ENCODE measurements at regions not wholly inside any gene's neighbourhood (a gene's known extent, or its start where the extent isn't known, plus 50 kb on each side); places are given as distances from the start of the nearest gene placed in this dataset.

- DNase-seq (ENCODE audit: low read depth in 3 of 3): no peak
These were observed 144.9 kb downstream of the SH3BGRL2 start for GRCh38 chr6:79776076-79776475.

- DNase-seq (ENCODE audit: low read depth in 3 of 3): no peak
These were observed 144.1 kb downstream of the SH3BGRL2 start for GRCh38 chr6:79775222-79775621.

GRCh38 chr6:79764747-79765146, 133.6 kb downstream of the SH3BGRL2 start:
- DNase-seq (ENCODE audit: low read depth in 3 of 3): no peak

- DNase-seq (ENCODE audit: low read depth in 3 of 3): no peak
These were observed 132.2 kb downstream of the SH3BGRL2 start for GRCh38 chr6:79763301-79763700.

- DNase-seq (ENCODE audit: low read depth in 3 of 3): no peak
These were observed 131.2 kb downstream of the SH3BGRL2 start for GRCh38 chr6:79762370-79762769.

- no peak for DNase-seq (ENCODE audit: low read depth in 3 of 3)
These were observed 125.4 kb downstream of the SH3BGRL2 start for GRCh38 chr6:79756496-79756895.

- DNase-seq (ENCODE audit: low read depth in 3 of 3): no peak
These were observed 124.8 kb downstream of the SH3BGRL2 start for GRCh38 chr6:79755967-79756366.
